GM03348 (cell line): ENCODE measurements at regions not wholly inside any gene's neighbourhood (a gene's known extent, or its start where the extent isn't known, plus 50 kb on each side); places are given as distances from the start of the nearest gene placed in this dataset.
"Not testable (repeated sequence)": the region's sequence is repeated elsewhere in the genome, so short reads cannot be mapped to it uniquely, and the experiment has no call there.

Experiments
- DNase-seq: peaks from one replicate; pipeline ENCODE4 v3.0.0; 2012; ENCODE audit warnings: low spot score

- DNase-seq = no peak
Measured at GRCh38 chr17:70938336-70938735, 769.0 kb downstream of the KCNJ2 start.

- no peak for DNase-seq
Measured at GRCh38 chr17:70945386-70945785, 776.1 kb downstream of the KCNJ2 start.

DNA sequence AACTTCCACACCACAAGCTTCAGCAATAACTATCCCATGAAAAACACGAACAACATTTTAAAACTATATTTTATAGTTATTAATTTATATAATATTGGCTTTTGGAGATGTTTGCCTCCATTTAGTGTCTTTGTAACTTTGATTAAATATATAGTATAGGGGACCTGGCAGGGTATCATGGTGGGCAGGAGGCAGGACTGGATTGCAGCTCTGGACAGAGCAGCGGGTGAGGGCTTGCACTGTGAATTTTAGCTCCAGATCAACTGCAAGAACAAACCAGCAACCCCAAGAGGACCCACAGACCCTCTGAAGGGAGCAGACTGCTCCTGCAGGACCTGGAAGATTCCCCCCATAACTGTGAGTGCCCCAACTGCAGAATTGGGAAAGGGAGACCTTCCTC lies 777.9 kb downstream of the KCNJ2 start:
- no peak for DNase-seq

GRCh38 chr17:70947636-70948565 lies 778.6 kb downstream of the KCNJ2 start:
- no peak for DNase-seq

DNA sequence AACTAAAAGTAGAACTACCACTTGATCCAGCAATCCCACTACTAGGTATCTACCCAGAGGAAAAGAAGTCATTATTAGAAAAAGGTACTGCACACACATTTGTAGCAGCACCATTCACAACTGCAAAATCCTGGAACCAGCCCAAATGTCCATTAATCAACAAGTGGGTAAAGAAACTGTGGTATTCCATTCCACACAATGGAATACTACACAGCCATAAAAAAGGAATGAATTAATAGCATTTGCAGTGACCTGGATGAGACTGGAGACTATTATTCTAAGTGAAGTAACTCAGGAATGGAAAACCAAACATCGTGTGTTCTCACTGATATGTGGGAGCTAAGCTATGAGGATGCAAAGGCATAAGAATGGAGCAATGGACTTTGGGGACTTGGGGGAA lies 783.8 kb downstream of the KCNJ2 start:
- not testable (repeated sequence) for DNase-seq

GRCh38 chr17:70955441-70955840 lies 786.1 kb downstream of the KCNJ2 start:
- no peak for DNase-seq

GRCh38 chr17:70956726-70957125 lies 787.4 kb downstream of the KCNJ2 start:
- DNase-seq = no peak

DNA sequence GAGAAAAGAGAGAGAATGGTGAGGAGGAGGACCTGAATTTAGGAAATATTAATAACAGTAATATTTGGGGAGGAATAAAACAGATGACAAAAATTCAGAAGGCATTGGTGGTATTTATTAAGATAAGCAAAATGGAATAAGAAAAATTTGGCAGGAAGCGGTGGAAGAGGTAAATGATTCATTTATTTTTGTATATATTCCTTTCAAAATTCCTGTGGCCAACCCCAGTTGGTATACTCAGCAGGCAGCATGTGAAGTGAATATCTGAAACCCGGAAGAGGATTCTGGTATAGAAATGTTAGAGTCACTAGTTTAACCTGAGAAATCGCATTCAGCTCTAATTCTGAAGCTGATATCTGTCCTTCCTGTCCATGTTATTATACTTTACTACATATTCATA lies 792.0 kb downstream of the KCNJ2 start:
- DNase-seq = peak; percentile 4

GRCh38 chr17:70968302-70968701 lies 799.0 kb downstream of the KCNJ2 start:
- DNase-seq = no peak

DNA sequence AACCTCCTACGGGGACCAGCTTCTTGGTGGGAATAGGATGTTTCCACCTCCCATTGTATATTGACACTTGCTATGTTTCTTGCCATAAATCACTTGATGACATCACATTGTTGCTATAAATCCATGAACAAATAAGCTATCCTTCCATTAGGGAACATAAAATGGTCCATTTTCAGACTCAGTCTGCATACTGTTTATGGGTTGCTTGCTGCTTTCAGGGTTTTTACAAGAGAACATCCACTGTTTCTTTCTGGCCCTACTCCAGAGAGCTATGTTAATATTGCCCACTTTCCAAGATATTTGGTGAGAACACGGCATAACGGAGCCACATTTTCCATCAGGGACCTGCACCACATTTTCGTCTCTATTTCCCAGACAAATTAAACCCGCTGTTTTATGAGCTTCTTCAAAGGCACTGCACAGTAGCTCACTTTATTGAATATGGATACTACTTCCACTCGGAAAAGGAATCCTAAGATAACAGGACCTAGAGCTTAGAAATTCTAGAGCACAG lies 800.2 kb downstream of the KCNJ2 start:
- no peak for DNase-seq

DNA sequence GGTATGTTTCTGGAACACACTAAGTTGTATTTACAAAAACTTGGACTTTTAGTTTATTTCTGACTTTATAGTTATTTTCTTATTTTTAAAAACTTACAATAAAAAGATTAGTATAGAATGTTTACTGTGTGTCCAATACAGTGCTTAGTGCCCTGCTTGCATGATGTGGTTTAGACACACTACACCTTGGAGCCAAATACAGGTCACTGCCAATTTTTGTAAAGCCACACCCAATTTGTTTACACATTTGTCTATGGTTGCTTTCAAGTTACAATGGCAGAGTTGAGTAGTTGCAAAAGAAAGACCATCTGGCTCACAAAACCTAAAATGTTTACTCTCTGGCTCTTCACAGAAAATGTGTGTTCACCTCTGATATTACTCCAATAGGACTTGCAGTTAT lies 807.1 kb downstream of the KCNJ2 start:
- DNase-seq = no peak

DNA sequence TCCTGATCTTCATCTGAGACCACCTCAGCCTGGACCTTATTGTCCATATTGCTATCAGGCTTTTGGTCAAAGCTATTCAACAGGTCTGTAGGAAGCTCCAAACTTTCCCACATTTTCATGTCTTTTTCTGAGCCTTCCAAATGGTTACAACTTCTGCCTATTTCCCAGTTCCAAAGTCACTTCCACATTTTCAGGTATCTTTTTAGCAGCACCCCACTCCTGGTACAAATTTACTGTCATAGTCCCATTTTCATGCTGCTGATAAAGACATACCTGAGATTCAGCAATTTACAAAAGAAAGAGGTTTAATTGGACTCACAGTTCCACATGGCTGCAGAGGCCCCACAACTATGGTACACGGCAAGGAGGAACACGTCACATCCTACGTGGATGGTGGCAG lies 815.5 kb downstream of the KCNJ2 start:
- DNase-seq = no peak

DNA sequence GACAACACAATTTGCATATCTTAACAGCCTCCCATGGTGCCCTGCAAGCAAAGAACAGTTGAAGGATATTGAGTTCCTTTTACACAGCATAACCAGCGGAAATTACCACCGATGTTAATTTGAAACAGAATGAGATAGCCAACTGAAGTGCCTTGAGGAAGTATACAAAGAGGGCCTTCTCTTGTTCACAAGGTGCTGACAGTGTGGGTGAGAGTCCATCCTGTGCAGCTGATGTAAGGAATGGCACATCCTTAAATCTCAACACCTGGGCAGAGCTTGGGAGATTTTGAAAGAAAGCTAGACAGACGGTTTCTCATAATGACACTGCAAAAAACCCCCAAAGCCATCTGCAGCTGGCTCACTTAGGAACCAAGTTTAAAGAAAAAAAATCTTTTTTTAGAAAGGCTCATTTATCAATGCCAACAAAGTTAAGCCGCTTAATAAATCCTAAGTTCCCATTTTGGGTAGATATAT lies 818.6 kb downstream of the KCNJ2 start:
- DNase-seq = no peak

- no peak for DNase-seq
Measured at GRCh38 chr17:70988622-70989021, 819.3 kb downstream of the KCNJ2 start.

DNA sequence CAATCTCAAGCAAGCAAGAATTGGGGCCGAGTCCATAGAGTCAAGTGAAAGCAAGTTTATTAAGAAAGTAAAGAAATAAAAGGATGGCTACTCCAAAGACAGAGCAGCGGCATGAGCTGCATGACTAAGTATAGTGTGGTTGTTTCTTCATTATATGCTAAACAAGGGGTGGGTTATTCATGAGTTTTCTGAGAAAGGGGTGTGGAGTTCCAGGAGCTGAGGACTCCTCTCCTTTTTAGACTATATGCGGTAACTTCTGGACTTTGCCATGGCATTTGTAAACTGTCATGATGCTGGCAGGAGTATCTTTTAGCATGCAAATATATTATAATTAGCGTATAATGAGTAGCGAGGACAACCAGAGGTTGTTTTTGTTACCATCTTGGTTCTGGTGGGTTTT lies 819.9 kb downstream of the KCNJ2 start:
- DNase-seq = no peak

DNA sequence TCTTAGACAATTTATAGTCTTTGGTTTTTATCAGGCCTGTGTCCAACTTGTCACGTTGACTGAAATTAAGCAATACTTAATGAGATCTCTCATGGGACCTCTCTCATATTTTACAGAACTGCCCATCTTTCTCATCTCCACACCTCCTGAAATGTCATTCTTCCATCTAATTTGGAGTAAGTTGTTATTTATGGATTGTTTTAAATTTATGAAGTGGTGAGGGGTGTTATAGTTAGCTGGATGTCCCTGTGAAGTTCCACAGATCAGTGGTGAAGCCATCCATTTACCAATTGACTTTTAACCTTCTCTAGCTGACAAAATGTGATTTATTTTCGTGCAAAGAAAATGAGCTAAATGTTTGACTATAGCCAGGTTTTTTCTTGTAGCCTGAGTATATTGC lies 824.9 kb downstream of the KCNJ2 start:
- DNase-seq = no peak

GRCh38 chr17:70995997-70996396 lies 826.7 kb downstream of the KCNJ2 start:
- DNase-seq = no peak

DNA sequence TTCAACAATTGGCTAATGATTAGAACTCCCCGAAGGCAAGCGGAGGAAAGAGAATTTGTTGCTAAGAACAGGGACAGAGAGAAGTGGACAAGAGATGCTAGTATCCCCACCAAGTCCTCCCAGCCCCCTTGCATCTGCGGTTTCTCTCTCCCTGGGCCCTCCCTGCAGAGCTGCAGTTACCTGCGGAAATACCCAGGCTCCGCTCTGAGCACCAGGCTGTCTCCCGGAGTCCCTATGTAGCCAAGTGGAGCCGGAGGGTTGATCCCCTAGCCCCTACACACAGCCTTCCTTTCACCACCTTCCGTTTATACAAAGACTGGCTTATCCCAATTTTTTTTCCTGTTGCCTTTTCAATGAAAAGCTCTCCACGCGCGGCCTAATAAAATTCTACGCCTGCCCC lies 834.4 kb downstream of the KCNJ2 start:
- DNase-seq = no peak

DNA sequence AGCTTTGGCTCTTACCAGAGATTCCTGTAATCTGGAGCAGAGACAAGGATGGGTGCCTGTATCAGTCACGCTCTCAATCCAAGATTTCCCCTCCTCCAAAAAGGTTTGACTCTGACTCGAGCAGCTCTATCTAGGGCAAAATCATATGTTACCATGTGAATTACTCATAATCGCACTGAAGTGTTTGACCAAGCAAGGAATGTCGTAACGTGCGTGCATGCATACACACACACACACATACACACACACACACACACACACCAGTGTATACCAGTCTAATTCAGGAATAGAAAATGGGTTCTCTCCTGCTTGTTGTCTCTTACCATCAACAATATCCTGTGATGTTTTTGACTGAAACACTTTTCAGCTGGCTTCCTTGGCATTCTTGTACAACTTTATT lies 835.1 kb downstream of the KCNJ2 start:
- DNase-seq = no peak

DNA sequence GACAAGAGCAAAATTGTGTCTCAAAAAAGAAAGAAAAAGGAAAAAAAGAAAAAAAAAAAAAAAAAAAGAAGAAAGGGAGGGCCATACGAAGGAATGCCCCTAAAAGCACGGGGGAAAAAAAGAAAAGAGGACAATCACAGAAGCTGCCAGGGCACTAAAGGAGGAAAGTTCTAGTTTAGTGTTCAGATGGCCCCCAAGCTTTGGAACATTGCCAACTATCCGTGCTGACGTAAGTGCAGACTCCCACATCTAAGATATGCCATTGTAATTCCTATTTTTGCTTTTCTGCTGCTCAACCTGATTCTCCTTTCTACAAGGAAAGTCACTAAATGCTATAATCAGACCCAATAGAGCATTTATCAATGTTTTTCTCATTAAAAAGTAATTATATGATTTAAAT lies 842.1 kb downstream of the KCNJ2 start:
- DNase-seq = no peak

DNA sequence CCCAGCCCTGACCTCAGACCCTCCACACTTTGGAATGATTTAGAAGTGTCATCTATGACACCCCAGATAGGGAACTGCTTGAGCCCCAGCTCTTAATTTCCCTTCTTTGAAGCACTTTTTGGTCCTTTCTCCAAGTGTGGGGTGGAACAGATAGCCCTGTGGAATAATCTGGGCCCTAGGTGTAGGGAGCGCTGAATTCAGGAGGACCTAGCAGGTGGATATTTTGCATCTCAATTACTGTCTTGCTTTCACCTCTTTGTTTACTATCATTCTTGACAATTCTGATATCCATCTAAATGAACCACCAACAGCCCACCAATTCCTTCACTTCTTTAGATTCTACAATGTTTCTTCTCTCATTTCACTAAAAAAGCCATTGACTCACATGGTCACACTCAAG lies 850.4 kb downstream of the KCNJ2 start:
- no peak for DNase-seq

DNA sequence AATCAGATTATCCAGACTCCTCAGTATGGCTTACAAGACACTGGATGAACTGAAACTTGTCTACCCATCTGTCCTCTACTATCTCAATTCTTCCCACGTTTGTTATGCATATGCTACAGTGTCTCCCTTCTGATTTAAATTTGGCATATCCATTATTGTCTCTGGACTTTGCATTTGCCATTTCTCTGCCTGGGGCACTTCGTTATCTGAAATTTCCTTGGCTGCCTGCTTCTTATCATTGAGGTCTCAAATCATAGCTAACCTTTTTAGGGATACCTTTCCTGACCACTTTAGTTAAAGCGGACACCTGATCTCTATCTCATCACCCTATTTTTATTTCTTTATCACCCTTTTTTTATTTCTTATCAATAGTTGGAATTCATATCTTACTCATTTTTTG lies 853.4 kb downstream of the KCNJ2 start:
- DNase-seq = no peak

DNA sequence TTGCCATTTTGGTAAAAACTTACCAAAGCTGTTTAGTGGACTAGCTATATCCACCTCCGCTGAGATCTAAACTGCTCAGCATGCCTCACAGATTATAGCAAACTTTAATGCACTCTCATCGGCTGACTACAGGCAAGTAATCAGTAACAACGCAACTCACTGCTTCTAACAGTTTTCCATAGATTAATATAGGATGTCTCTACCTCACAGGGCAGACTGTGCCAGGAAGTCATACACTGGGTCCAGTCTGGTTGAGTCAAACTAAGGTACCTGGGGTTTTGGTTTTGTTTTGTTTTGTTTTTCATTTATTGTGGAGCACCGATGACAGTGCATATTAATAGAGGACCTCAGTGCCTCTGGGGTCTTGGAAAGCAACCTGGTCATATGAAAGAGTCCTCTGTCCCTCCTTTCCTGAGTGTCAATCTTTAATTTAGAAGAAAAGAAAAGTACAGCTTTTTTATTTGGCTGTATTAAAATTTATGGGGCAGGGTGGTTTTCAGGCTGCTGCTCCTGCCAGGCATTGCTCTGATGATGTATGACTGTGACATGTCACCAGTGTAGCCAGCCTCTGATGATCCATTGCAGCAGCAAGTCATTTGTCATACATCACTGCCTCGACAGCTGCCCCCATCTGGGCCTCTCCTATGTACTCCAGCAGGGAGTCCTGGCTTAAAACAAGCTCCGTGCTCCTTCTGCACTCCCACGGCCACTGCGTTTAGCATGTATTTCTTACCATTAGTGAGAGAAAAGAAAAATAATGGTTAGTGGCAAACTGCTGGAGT lies 854.1 kb downstream of the KCNJ2 start:
- no peak for DNase-seq
